ENCODE measurements at regions not wholly inside any gene's neighbourhood (a gene's known extent, or its start where the extent isn't known, plus 50 kb on each side); places are given as distances from the start of the nearest gene placed in this dataset.

GRCh38 chr6:86192123-86192522, 549.4 kb upstream of the SYNCRIP start:
- no peak for TF ChIP-seq CTCF (IDR thresholded peaks at IDR 0.05; ENCODE audit: insufficient read depth, low read length)
- no peak for TF ChIP-seq REST (IDR thresholded peaks at IDR 0.05; ENCODE audit: insufficient replicate concordance, low read depth)
- TF ChIP-seq GABPA (IDR thresholded peaks at IDR 0.05; ENCODE audit: low read depth), result no peak
- no peak for TF ChIP-seq POLR2AphosphoS5 (IDR thresholded peaks at IDR 0.05; ENCODE audit: low read depth)
- TF ChIP-seq SPI1 (IDR thresholded peaks at IDR 0.05; ENCODE audit: borderline replicate concordance, low read depth), result no peak
